SH-SY5Y (cell line): ENCODE measurements at regions not wholly inside any gene's neighbourhood (a gene's known extent, or its start where the extent isn't known, plus 50 kb on each side); places are given as distances from the start of the nearest gene placed in this dataset.

Source experiments
- GATA2 ChIP-seq: IDR thresholded peaks from 2 replicates; pipeline ENCODE4 v1.6.1; 2011; ENCODE audit warnings: mild to moderate bottlenecking, low read depth, low read length
- GATA3 ChIP-seq: IDR thresholded peaks from 2 replicates; pipeline ENCODE4 v1.6.1; 2011; ENCODE audit warnings: low read depth, mild to moderate bottlenecking, low read length, moderate library complexity

- TF ChIP-seq GATA2 (no peak), GATA3 (no peak)
Observed at GRCh38 chr11:134921938-134922337, 509.9 kb upstream of the B3GAT1 start.
